Testis (tissue), 2 donors: ENCODE measurements at regions not wholly inside any gene's neighbourhood (a gene's known extent, or its start where the extent isn't known, plus 50 kb on each side); places are given as distances from the start of the nearest gene placed in this dataset.
A peak's percentile ranks its signal among the peaks of the same experiment; 100 is the strongest.

ENCODE experiments used
- DNase-seq: peaks from one replicate; pipeline ENCODE4 v3.0.0-alpha.2; 2019
- H3K27ac ChIP-seq, 2 donors: fragments of 200-600 bp; sonication (generic); one replicate each; pipeline ENCODE4 v1.5.1; 2019
- H3K27me3 ChIP-seq: fragments of 200-600 bp; sonication (generic); one replicate; pipeline ENCODE4 v1.5.1; 2019
- H3K36me3 ChIP-seq: fragments of 200-600 bp; sonication (generic); one replicate; pipeline ENCODE4 v1.5.1; 2017; ENCODE audit warnings: low read depth; ENCODE audit errors: missing control alignments
- H3K4me1 ChIP-seq: fragments of 200-600 bp; sonication (generic); one replicate; pipeline ENCODE4 v1.5.1; 2019
- H3K4me3 ChIP-seq, 2 donors: fragments of 200-600 bp; sonication (generic); one replicate each; pipeline ENCODE4 v1.5.1; 2017 to 2019
- H3K9me3 ChIP-seq: fragments of 200-600 bp; sonication (generic); one replicate; pipeline ENCODE4 v1.5.1; 2017
- POLR2A ChIP-seq: fragments of 450-650 bp; IDR thresholded peaks from one replicate; pipeline ENCODE4 v1.6.1; 2017; ENCODE audit warnings: antibody characterized with exemption, mild to moderate bottlenecking, moderate library complexity
- WGBS, 2 donors: methylation state at CpG; one replicate each; pipeline ENCODE4 v1.1.5; 2018; 5-methylcytosine and 5-hydroxymethylcytosine counted together
- intact Hi-C: fragments of 100-400 bp; cut with DNase I; formaldehyde crosslinking; loops from one replicate; pipeline ENCODE4 v1.15.1; 2023; ENCODE audit warnings: low total_unique reads
- TF ChIP-seq, protein P1 (sequence below), 3 experiments: fragments of 450-650 bp in 2 of 3; fragments of 200-600 bp in 1 of 3; sonication (generic) in 1 of 3; IDR thresholded peaks; one replicate each; pipeline ENCODE4 v1.5.1; 2016 to 2019; ENCODE audit warnings: antibody characterized with exemption in 3 of 3, mild to moderate bottlenecking in 2 of 3, moderate library complexity in 1 of 3

DNA sequence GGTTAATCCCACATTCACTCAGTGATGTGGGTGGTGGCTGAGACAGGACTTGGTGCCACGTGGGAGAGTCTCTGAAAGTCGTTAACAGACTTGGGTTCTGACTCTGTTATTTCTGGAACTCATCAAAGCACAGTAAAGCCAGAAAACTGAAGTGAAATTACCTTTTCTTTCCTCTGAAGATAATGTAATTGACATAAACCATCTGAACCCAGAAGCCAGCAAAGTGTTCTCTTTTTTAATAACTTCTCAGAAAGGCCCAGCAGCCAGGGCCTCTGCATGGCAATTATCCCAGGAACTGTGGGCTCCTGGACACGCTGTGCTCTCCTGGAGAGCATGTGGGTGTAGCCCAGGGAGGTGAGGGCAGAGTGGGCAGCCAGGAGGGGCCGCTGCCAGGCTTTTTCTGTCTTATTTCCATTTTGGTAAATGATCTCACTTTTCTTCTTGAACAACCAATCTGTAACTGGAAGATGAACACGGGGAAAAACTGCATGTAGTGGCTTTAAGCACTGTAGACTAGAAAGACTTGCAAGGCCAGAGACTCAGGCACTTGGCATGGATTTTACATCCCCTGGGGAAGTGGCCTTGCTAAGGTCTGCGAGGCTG is 444.1 kb upstream of the TMEM132C start:
- 8 to 10% methylated on average over 6 of the region's 6 CpGs for WGBS, 2 donors
- intact Hi-C loops, result no loop called here
- no peaks in the 10 kb centered on the region for H3K36me3 ChIP-seq
- H3K4me3 ChIP-seq, result no peak overlapping the region
- no peaks in the 10 kb centered on the region for H3K9me3 ChIP-seq
- TF ChIP-seq POLR2A, result no peak
- TF ChIP-seq, protein P1, sequence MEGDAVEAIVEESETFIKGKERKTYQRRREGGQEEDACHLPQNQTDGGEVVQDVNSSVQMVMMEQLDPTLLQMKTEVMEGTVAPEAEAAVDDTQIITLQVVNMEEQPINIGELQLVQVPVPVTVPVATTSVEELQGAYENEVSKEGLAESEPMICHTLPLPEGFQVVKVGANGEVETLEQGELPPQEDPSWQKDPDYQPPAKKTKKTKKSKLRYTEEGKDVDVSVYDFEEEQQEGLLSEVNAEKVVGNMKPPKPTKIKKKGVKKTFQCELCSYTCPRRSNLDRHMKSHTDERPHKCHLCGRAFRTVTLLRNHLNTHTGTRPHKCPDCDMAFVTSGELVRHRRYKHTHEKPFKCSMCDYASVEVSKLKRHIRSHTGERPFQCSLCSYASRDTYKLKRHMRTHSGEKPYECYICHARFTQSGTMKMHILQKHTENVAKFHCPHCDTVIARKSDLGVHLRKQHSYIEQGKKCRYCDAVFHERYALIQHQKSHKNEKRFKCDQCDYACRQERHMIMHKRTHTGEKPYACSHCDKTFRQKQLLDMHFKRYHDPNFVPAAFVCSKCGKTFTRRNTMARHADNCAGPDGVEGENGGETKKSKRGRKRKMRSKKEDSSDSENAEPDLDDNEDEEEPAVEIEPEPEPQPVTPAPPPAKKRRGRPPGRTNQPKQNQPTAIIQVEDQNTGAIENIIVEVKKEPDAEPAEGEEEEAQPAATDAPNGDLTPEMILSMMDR (IDR thresholded peaks at IDR 0.05), result no peak
- peak; percentile 40 for DNase-seq
- no peaks in the 10 kb centered on the region for H3K27me3 ChIP-seq
- peaks cover 11% of the 10 kb centered on the region for H3K4me1 ChIP-seq
- H3K27ac ChIP-seq, result peak overlapping the region in 1 of 2 donors; percentile 25

DNA sequence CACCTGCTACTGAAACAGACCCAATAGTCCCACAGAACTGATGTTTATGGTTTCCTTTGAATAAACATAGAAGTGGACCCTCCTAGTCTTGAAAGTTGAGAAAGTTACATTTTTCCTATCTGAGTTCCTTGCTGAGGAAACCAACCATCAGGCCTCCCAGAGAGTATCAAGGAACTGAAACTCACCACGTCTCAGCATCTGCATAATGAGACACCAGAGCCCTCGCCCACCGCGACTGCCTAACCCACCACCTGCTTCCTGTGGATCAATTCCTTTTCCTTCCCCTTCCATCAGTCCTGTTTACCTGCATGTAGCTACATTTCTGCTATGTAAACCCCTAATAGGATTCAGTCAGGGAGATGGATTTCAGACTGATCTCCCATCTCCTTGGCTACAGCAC is 443.2 kb upstream of the TMEM132C start:
- Histone ChIP-seq H3K4me3 (no peak overlapping the region), H3K36me3 (no peaks in the 10 kb centered on the region), H3K9me3 (no peaks in the 10 kb centered on the region), H3K4me1 (peaks cover 11% of the 10 kb centered on the region), H3K27me3 (no peaks in the 10 kb centered on the region), H3K27ac (no peak overlapping the region)
- TF ChIP-seq POLR2A, result no peak
- TF ChIP-seq, protein P1 (IDR thresholded peaks at IDR 0.05), result no peak
- 53 to 61% methylated on average over 4 of the region's 4 CpGs for WGBS, 2 donors
- intact Hi-C loops, result no loop called here
- DNase-seq, result no peak

DNA sequence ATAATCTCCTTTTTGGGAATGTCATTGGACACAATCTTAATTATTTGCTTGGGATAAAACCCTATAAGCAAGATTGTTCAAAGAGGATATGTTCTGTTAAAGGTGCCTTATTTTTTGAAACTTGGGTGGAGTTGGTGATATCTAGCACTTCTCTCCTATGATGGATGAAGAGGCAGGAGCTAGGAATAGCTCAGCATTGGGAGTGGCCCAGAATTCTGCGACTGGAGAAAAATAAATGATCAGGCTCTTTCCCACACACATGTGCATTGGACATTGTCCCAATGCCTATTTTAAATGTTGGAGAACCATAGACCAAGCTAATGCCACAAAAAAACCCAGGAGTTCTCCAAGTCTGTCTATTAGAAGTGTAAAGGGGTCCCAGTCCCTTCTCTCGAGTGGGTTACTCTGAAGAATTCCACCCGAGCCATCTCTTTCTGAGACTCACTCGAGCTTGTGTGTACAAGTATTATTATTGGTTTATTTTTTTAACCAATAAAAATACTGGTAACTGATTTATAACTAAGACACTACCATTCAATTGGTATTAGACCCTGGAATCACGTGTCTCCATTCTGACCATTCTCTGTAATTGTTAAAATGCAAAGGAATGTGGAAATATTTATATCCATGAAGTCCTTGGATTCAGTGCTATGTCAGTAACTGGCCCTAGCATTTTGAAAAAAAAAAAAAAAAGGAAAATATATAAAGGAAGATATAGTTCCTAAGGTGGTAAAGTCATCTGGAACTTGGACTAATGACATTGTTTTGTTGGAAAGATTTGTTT is 437.5 kb upstream of the TMEM132C start:
- no peaks in the 10 kb centered on the region for H3K36me3 ChIP-seq
- WGBS, 2 donors, result 45 to 54% methylated on average over 5 of the region's 5 CpGs
- H3K4me1 ChIP-seq, result no peaks in the 10 kb centered on the region
- no peaks in the 10 kb centered on the region for H3K9me3 ChIP-seq
- DNase-seq, result no peak
- no peak overlapping the region for H3K4me3 ChIP-seq
- peak overlapping the region in 1 of 2 donors; percentile 50 for H3K27ac ChIP-seq
- H3K27me3 ChIP-seq, result no peaks in the 10 kb centered on the region
- no peak for TF ChIP-seq POLR2A
- TF ChIP-seq, protein P1 (IDR thresholded peaks at IDR 0.05), result no peak
- intact Hi-C loops, result no loop called here

- Histone ChIP-seq H3K36me3 (no peaks in the 10 kb centered on the region), H3K27ac (peak overlapping the region in 1 of 2 donors; percentile 50), H3K4me1 (no peaks in the 10 kb centered on the region), H3K4me3 (no peak overlapping the region), H3K9me3 (no peaks in the 10 kb centered on the region), H3K27me3 (no peaks in the 10 kb centered on the region)
- intact Hi-C loops, result no loop called here
- no peak for TF ChIP-seq POLR2A
- TF ChIP-seq, protein P1 (IDR thresholded peaks at IDR 0.05), result no peak
- 23 to 33% methylated on average over 2 of the region's 2 CpGs for WGBS, 2 donors
- DNase-seq, result no peak
Measured at GRCh38 chr12:127830065-127830460, 436.9 kb upstream of the TMEM132C start.

GRCh38 chr12:127830730-127831129 is 436.2 kb upstream of the TMEM132C start:
- no peaks in the 10 kb centered on the region for H3K9me3 ChIP-seq
- intact Hi-C loops, result no loop called here
- no peaks in the 10 kb centered on the region for H3K4me1 ChIP-seq
- no peak overlapping the region for H3K27ac ChIP-seq
- no peaks in the 10 kb centered on the region for H3K27me3 ChIP-seq
- no peak for DNase-seq
- TF ChIP-seq, protein P1 (IDR thresholded peaks at IDR 0.05), result no peak
- TF ChIP-seq POLR2A, result no peak
- no peaks in the 10 kb centered on the region for H3K36me3 ChIP-seq
- whole genome bisulfite sequencing, 2 donors, result 90 to 95% methylated on average over 3 of the region's 3 CpGs
- H3K4me3 ChIP-seq, result no peak overlapping the region
